GM19463 (cell line): ENCODE measurements at regions not wholly inside any gene's neighbourhood (a gene's known extent, or its start where the extent isn't known, plus 50 kb on each side); places are given as distances from the start of the nearest gene placed in this dataset.
"Not testable (repeated sequence)": the region's sequence is repeated elsewhere in the genome, so short reads cannot be mapped to it uniquely, and the experiment has no call there.

Experiments used
- ATAC-seq: cut with Tn5 transposase; IDR thresholded peaks from one replicate; pipeline ENCODE4 v1.9.1; 2021; ENCODE audit warnings: mild to moderate bottlenecking, moderate library complexity; ENCODE audit not compliant: unreplicated experiment

- ATAC-seq, result no peak
These were observed 388.9 kb downstream of the ZEB2 start for GRCh38 chr2:144131042-144131441.

GRCh38 chr2:144130551-144130950 lies 389.4 kb downstream of the ZEB2 start:
- no peak for ATAC-seq

DNA sequence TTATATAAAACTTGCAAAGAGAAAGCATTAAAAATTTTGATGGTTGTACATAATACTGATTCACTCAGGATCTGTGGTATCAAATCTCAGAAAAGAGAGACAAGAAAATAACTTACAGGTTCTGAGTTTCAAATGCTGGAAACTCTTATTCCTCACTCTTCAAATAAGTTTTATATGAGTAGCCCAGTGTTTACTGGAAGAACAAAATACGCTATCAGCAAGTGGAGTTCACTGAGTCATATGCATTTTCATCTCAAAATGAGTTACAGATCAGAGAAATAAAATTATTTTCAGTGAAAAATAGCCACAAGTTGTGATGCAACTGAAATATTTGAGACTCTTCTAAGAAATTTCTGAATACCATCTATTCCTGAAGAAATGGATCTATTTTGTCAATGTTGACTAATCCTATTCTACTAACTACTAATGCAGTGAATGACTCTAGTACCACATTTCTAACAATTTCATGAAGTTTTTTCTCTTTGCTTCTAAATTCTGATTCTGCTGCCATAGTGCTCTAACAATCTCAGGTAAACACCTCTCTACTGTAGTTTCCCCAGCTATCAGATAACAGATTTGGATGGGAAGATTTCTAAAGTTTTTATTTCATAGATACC lies 391.7 kb downstream of the ZEB2 start:
- ATAC-seq, result no peak

- no peak for ATAC-seq
These were observed 392.2 kb downstream of the ZEB2 start for GRCh38 chr2:144127693-144128092.

- no peak for ATAC-seq
These were observed 393.6 kb downstream of the ZEB2 start for GRCh38 chr2:144126302-144126701.

GRCh38 chr2:144125751-144126150 lies 394.2 kb downstream of the ZEB2 start:
- no peak for ATAC-seq

DNA sequence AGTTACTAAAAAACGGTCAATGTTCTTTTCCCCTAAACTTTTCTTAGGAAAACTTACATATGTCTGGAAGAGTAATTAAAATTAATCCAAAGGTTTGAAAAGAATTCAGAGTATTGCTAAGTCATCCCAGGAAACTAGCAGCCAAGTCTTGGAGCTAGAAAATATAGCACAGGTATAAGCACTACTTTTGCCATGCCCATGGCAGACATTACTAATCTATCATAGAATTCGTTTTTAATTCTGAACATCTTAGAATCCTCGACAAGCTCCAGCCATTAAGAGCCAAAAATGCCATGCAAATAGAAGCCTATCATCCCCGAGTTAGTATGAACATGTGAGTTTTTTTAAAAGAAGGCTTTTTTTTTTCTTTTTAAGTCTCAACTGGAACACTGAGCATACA lies 395.0 kb downstream of the ZEB2 start:
- ATAC-seq, result no peak

DNA sequence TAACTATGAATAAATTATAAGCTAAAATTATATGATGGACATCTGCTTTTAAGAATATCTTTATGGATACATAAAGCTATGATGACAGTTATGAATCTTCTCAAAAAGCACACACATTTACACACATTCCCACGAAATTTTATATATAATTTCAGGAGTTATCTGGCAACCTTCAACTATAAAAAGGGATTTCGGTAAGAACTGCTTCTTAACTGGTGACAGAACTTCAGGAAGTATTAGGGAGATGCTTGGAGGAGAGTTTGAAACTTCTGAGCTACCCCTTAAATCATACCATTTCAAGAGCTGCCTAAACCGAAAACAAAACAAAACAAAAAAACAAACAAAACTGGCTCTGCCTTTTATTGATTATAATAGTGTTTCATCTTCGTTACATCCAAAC lies 399.4 kb downstream of the ZEB2 start:
- no peak for ATAC-seq

GRCh38 chr2:144117086-144117485 lies 402.8 kb downstream of the ZEB2 start:
- no peak for ATAC-seq

DNA sequence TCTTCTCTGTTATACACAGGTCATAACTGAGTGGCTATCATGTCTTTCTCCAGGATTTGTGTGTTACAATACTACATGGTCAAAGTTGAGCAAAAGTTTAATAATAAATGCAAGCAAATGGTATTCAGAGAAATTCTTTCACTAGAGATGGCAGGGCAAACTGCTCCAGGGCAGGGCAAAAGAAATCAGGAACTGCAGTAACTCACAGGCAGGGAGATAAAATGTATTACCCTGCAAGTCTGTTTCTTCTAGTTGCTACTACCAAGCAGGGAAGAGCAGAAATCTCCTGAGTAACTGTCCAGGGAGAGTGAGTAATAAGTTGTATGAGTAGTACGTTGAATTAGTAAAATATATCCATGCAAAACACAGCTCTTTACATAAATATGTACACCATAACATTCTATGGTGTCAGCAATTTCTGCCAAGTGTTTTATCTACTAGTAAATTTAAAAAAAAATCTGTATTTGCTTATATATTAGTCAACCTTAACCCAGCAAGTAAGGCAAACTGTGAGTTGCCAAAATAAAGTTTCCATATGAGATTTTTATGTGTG lies 404.1 kb downstream of the ZEB2 start:
- ATAC-seq, result no peak

DNA sequence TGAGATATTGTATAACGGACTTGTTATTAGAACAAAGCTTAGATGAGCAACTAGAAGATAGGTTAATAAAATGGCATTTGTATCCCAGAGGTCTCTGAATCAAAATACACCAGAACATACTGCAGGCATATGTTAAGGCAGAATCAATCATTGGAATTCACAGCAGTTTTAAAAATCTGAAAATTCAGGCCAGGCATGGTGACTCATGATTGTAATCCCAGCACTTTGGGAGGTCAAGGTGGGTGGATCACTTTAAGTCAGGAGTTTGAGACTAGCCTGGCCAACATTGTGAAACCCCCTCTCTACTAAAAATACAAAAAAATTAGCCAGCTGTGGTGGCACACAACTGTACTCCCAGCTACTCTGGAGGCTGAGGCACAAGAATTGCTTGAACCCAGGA lies 405.2 kb downstream of the ZEB2 start:
- no peak for ATAC-seq

- ATAC-seq, result no peak
These were observed 408.5 kb downstream of the ZEB2 start for GRCh38 chr2:144111437-144111836.

DNA sequence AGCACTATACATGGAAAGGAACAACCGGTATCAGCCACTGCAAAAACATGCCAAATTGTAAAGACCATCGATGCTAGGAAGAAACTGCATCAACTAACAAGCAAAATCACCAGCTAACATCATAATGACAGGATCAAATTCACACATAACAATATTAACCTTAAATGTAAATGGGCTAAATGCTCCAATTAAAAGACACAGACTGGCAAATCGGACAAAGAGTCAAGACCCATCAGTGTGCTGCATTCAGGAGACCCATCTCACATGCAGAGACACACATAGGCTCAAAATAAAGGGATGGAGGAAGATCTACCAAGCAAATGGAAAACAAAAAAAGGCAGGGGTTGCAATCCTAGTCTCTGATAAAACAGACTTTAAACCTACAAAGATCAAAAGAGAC lies 413.8 kb downstream of the ZEB2 start:
- not testable (repeated sequence) for ATAC-seq

- ATAC-seq, result no peak
These were observed 417.5 kb downstream of the ZEB2 start for GRCh38 chr2:144102386-144102785.

- no peak for ATAC-seq
These were observed 420.0 kb downstream of the ZEB2 start for GRCh38 chr2:144099780-144100377.

DNA sequence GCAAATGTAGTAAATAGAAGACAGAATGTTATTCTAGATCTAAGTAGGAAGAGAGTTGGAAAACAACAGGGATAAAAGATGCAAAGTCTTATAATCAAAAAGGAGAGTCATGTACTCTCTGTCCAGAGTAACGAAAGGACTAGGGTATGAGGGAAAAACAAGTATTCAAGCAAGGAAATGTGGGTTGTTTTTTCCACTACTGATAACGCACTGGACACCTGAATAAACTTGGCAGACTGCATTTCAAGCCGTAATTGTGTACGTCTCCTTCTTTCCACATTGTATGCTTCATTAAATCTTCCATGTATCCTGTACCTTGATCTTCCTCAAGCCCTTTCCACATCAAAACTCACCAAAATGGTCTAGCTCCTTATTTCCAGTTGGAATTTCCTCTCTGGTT lies 420.6 kb downstream of the ZEB2 start:
- ATAC-seq, result no peak

DNA sequence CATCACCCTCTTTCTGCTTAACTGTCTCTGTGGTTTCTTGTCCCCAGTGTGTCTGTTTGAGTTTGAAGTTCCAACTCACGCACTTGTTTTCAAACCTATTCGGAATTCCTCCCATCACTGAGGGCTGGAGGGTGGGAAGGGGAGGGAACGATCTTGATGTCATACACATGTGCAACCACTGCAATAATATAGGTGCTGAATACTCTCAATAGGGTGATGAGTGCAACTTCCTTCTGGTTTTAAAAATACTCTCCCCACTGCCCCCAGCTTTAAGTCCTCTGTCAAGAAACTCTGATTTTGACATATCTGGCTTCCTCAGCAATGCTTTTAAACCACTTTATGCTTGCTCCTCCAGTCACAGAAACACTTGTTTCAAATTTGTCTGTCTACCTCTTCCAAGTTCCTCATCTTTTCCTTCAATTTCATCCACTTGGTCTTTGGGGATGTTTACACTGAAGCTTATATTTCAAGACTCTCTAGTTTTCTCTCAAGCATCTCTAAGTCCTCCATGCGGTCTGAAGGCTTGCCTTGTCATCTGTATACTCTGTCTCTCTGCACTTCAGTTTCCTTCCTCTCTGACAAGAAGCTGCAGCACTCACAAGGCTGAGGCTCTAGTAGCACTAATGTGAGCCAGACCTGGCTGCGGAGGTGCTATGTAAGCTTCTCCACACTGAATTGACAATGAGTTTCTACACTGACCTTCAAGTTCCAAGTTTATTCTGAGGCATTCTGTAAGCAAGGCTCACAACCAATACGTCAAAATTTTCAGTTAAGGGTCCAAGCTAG lies 422.3 kb downstream of the ZEB2 start:
- peak; percentile 58 for ATAC-seq

- no peak for ATAC-seq
These were observed 423.4 kb downstream of the ZEB2 start for GRCh38 chr2:144096531-144096930.

DNA sequence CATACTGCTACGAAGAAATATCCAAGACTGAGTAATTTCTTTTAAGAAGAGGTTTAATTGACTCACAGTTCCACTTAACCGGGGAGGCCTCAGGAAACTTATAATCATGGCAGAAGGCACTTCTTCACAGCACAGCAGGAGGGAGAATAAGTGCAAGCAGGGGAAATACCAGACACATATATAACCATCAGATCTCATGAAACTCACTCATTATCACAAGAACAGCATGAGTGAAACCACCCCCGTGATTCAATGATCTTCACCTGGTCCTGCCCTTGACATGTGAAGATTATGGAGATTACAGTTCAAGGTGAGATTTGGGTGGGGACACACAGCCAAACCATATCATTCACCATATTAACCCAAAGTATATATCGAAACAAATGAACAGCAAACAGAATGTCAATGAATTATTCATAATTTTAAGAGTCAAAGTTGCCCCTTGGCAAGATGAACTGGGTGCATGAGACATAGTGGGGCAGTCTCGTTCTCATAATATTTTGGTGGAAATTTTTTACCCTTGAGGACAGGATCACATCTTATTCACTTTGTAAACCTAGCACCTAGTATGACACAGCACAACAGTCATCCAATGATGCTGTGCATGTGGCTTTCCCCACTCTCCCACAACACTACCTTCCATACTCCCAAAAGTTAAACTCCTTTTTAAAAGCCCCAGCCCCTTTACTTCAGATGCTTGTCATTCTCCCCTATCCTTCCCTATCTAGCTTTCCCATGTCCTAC lies 425.3 kb downstream of the ZEB2 start:
- ATAC-seq, result no peak

DNA sequence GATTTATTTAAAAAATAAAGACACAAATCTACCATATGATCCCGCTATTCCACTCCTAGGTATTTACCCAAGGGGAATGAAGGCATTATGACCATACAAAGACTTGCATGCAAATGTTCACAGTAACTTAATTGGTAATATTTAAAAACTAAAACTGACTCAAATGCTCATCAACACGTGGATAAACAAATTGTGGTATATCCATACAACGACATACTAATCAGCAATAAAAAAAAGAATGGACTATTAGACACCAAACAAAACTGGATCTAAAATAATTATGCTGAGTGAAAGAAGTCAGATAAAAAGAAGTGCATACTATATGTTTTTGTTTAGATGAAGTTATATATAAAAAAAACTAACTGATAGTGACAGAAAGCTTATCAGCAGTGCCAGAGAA lies 428.3 kb downstream of the ZEB2 start:
- no peak for ATAC-seq

- no peak for ATAC-seq
These were observed 431.1 kb downstream of the ZEB2 start for GRCh38 chr2:144088863-144089262.
